ENCODE measurements at regions not wholly inside any gene's neighbourhood (a gene's known extent, or its start where the extent isn't known, plus 50 kb on each side); places are given as distances from the start of the nearest gene placed in this dataset.
"Not testable (repeated sequence)": the region's sequence is repeated elsewhere in the genome, so short reads cannot be mapped to it uniquely, and the experiment has no call there.

DNA sequence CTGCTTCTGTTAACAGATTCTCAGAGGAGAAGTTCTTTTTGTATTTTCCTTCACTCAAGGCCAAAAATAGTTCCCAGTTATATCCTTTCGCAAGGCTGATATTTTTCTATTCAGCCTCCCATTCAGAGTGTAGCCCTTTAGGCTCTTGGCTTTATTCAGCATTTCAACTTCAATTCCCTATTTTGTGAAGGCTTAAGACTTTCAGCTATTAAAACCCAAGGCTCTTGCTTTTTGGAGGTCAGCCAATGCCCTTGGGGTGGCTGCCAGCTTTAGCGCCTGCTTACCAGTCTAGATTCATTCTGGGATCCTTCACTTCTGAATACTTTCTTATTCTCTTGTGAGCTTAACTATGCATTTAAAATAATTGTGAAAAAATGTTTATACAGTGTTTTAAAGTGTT lies 57.3 kb upstream of the ADGRA3 start:
- H3K4me1 Mint-ChIP-seq: no peaks in the 10 kb centered on the region
- DNase-seq: no peak
- no peaks in the 10 kb centered on the region for H3K27me3 Mint-ChIP-seq
- no peak for ATAC-seq (ENCODE audit: low read depth in 2 of 2)
- H3K9me3 Mint-ChIP-seq: peaks cover 11 to 34% (median 22%) of the 10 kb centered on the region in 7 donors
- H3K27ac Mint-ChIP-seq: no peak overlapping the region
- H3K36me3 Mint-ChIP-seq: peaks cover 0 to 14% of the 10 kb centered on the region in 2 donors
- no peak overlapping the region for H3K4me3 Mint-ChIP-seq

DNA sequence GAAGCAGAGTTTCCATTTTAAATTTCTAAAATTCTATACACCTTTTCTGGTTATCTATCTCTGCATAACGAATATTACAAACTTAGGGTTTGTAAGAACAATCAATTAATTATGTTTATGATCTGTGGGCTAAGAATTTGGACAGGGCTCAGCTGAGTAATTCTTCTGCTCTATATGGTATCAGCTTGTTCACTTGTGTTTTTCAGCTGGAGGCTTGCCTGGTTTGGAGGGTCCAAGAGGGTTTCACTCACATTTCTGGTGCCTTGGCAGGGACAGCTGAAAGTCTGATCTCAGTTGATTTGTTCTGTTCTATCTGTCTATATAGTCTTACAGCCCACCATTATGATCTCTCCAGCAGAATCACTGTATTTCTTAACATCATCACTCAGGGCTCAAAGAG lies 57.8 kb upstream of the ADGRA3 start:
- peaks cover 11 to 30% (median 21%) of the 10 kb centered on the region in 7 donors for H3K9me3 Mint-ChIP-seq
- no peak for ATAC-seq (ENCODE audit: low read depth in 2 of 2)
- H3K36me3 Mint-ChIP-seq: peaks cover 0 to 14% of the 10 kb centered on the region in 2 donors
- no peak overlapping the region for H3K27ac Mint-ChIP-seq
- H3K27me3 Mint-ChIP-seq: no peaks in the 10 kb centered on the region
- no peaks in the 10 kb centered on the region for H3K4me1 Mint-ChIP-seq
- no peak for DNase-seq
- H3K4me3 Mint-ChIP-seq: no peak overlapping the region

DNA sequence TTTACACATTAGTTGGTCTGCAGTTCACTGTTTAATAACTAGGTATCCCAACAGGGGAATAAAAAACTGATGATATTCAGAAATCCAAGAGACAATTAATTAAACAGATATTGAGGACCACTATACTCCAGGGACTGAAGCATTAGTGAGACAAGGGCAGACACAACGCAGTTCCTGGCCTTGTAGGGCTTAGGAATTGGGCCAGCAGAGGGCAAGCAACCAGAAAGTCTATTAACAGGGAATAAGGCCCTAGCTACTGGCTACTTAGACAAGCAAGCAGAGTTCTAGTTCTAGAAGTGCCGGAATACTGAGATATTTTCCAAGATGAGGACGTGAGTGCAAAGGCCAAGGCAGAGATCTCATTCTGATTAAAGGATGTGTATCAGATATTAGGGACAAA lies 58.6 kb upstream of the ADGRA3 start:
- no peak for ATAC-seq (ENCODE audit: low read depth in 2 of 2)
- no peak for DNase-seq
- Mint-ChIP-seq H3K27ac (no peak overlapping the region), H3K36me3 (peaks cover 0 to 14% of the 10 kb centered on the region in 2 donors), H3K27me3 (no peaks in the 10 kb centered on the region), H3K9me3 (peaks cover 9 to 22% (median 14%) of the 10 kb centered on the region in 7 donors), H3K4me1 (no peaks in the 10 kb centered on the region), H3K4me3 (no peak overlapping the region)

DNA sequence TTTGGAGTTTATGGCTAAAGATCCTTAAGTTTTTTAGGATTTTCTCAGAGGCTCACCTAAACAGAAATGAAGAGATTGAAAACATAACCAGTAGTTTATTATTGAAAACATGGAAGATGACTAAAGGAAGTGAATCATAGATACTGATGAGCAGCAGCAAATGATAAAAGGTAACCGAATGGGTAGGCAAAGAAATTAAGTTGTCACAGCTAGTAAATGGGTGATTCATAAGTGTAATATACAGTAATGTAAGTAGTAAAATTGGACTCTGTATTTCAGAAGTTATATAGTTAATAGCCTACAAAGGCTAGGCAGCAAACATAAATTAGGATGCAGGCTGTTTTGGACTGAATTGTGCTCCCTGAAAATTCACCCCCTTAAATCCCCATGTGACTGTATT lies 59.0 kb upstream of the ADGRA3 start:
- ATAC-seq (ENCODE audit: low read depth in 2 of 2) (no peak), DNase-seq (no peak)
- Mint-ChIP-seq H3K27me3 (no peaks in the 10 kb centered on the region), H3K27ac (no peak overlapping the region), H3K36me3 (peaks cover 0 to 10% of the 10 kb centered on the region in 2 donors), H3K4me3 (no peak overlapping the region), H3K9me3 (peaks cover 9 to 18% (median 12%) of the 10 kb centered on the region in 7 donors), H3K4me1 (no peaks in the 10 kb centered on the region)

- ATAC-seq (ENCODE audit: low read depth in 2 of 2) (no peak), DNase-seq (no peak)
- no peak overlapping the region for H3K27ac Mint-ChIP-seq
- no peak overlapping the region for H3K4me3 Mint-ChIP-seq
- no peaks in the 10 kb centered on the region for H3K4me1 Mint-ChIP-seq
- no peaks in the 10 kb centered on the region for H3K36me3 Mint-ChIP-seq
- H3K27me3 Mint-ChIP-seq: no peaks in the 10 kb centered on the region
- H3K9me3 Mint-ChIP-seq: peaks cover 0 to 4% (median 0%) of the 10 kb centered on the region in 7 donors
These were observed 71.4 kb upstream of the ADGRA3 start for GRCh38 chr4:22587253-22587652.

DNA sequence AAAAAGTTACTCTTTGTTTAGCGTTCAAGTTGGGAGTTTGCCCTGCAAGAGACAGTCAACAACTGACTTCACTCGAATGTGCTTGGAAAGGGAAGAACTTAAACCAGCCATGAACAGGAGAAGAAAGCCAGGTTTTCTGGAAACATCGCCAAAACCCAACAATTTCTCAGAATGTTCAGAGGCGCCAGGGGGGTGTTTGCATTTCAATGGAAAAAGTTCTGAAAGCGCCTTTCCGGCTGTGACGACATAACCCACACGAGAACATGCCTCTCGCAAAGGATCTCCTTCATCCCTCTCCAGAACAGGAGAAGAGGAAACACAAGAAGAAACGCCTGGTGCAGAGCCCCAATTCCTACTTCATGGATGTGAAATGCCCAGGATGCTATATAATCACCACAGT lies 78.1 kb upstream of the ADGRA3 start:
- no peak overlapping the region for H3K4me3 Mint-ChIP-seq
- H3K9me3 Mint-ChIP-seq: peaks cover 0 to 4% (median 0%) of the 10 kb centered on the region in 7 donors
- H3K27ac Mint-ChIP-seq: no peak overlapping the region
- ATAC-seq (ENCODE audit: low read depth in 2 of 2): no peak
- H3K36me3 Mint-ChIP-seq: no peaks in the 10 kb centered on the region
- peaks cover 0 to 4% (median 0%) of the 10 kb centered on the region in 3 donors for H3K4me1 Mint-ChIP-seq
- no peaks in the 10 kb centered on the region for H3K27me3 Mint-ChIP-seq
- DNase-seq: no peak

DNA sequence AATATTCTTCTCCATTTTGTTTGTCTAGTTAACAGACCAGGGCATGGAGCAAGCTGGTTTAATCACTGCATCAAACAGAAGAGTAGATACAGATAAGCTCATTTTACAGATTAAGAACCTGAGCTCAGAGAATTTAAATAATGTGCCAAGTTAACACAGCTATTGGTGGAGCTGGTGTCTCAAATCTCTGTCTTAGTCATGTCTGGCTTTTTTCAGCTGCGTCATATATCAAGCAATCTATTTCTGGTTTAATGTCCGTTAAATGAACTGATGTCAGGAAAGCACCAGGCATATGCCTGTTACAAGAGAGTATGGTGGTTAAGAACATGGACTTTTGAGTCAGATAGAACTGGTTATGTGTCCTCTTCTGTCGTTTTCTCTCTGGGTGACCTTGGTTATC lies 79.8 kb upstream of the ADGRA3 start:
- no peaks in the 10 kb centered on the region for H3K9me3 Mint-ChIP-seq
- ATAC-seq (ENCODE audit: low read depth in 2 of 2): no peak
- H3K4me3 Mint-ChIP-seq: no peak overlapping the region
- no peaks in the 10 kb centered on the region for H3K27me3 Mint-ChIP-seq
- no peaks in the 10 kb centered on the region for H3K36me3 Mint-ChIP-seq
- no peak overlapping the region for H3K27ac Mint-ChIP-seq
- peaks cover 0 to 4% (median 0%) of the 10 kb centered on the region in 3 donors for H3K4me1 Mint-ChIP-seq
- no peak for DNase-seq

GRCh38 chr4:22596409-22596808 lies 80.5 kb upstream of the ADGRA3 start:
- H3K4me3 Mint-ChIP-seq: no peak overlapping the region
- no peaks in the 10 kb centered on the region for H3K9me3 Mint-ChIP-seq
- H3K36me3 Mint-ChIP-seq: no peaks in the 10 kb centered on the region
- no peak overlapping the region for H3K27ac Mint-ChIP-seq
- ATAC-seq (ENCODE audit: low read depth in 2 of 2) (no peak), DNase-seq (no peak)
- H3K27me3 Mint-ChIP-seq: no peaks in the 10 kb centered on the region
- H3K4me1 Mint-ChIP-seq: peaks cover 0 to 4% (median 0%) of the 10 kb centered on the region in 3 donors

GRCh38 chr4:22597471-22597870 lies 81.6 kb upstream of the ADGRA3 start:
- DNase-seq: no peak
- H3K4me1 Mint-ChIP-seq: peaks cover 0 to 4% (median 0%) of the 10 kb centered on the region in 3 donors
- peak overlapping the region in 1 of 6 donors; percentile 54 for H3K27ac Mint-ChIP-seq
- H3K27me3 Mint-ChIP-seq: no peaks in the 10 kb centered on the region
- peak overlapping the region in 1 of 8 donors; percentile 10 for H3K4me3 Mint-ChIP-seq
- H3K36me3 Mint-ChIP-seq: no peaks in the 10 kb centered on the region
- ATAC-seq (ENCODE audit: low read depth in 2 of 2): no peak
- H3K9me3 Mint-ChIP-seq: no peaks in the 10 kb centered on the region

- not testable (repeated sequence) for H3K36me3 Mint-ChIP-seq; H3K9me3 Mint-ChIP-seq; H3K27ac Mint-ChIP-seq; DNase-seq; H3K4me1 Mint-ChIP-seq; H3K4me3 Mint-ChIP-seq; ATAC-seq (ENCODE audit: low read depth in 2 of 2); H3K27me3 Mint-ChIP-seq
These were observed 82.5 kb upstream of the ADGRA3 start for GRCh38 chr4:22598113-22599047.

- H3K27ac Mint-ChIP-seq; H3K27me3 Mint-ChIP-seq; H3K9me3 Mint-ChIP-seq; ATAC-seq (ENCODE audit: low read depth in 2 of 2); H3K4me3 Mint-ChIP-seq; H3K4me1 Mint-ChIP-seq; H3K36me3 Mint-ChIP-seq; DNase-seq: not testable (repeated sequence)
These were observed 83.5 kb upstream of the ADGRA3 start for GRCh38 chr4:22599228-22599928.

DNA sequence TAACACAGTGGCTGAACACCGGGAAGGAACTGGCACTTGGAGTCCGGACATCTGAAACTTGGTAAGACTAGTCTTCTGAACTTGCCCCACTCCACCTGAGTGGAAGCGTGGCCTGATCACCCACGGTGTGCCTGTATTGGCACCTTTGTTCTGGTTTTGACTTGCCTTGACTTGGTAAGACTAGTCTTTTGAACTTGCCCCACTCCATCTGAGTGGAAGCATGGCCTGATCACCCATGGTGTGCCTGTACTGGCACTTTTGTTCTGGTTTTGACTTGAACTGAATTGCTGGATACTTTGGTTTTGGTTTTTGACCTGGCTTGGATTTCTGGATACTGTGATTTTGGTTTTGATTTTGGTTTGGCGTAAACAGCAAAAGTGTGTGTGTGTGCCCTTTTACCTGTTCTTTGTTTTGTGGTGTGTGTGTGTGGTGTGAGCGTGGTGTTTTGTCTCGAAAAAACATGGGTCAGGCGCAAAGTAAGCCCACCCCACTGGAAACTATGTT lies 84.1 kb upstream of the ADGRA3 start:
- not testable (repeated sequence) for H3K27me3 Mint-ChIP-seq; DNase-seq; ATAC-seq (ENCODE audit: low read depth in 2 of 2); H3K9me3 Mint-ChIP-seq; H3K4me1 Mint-ChIP-seq; H3K36me3 Mint-ChIP-seq; H3K4me3 Mint-ChIP-seq; H3K27ac Mint-ChIP-seq

- not testable (repeated sequence) for H3K9me3 Mint-ChIP-seq; DNase-seq; H3K27me3 Mint-ChIP-seq; H3K4me1 Mint-ChIP-seq; ATAC-seq (ENCODE audit: low read depth in 2 of 2); H3K36me3 Mint-ChIP-seq; H3K27ac Mint-ChIP-seq; H3K4me3 Mint-ChIP-seq
These were observed 85.8 kb upstream of the ADGRA3 start for GRCh38 chr4:22601638-22602037.

DNA sequence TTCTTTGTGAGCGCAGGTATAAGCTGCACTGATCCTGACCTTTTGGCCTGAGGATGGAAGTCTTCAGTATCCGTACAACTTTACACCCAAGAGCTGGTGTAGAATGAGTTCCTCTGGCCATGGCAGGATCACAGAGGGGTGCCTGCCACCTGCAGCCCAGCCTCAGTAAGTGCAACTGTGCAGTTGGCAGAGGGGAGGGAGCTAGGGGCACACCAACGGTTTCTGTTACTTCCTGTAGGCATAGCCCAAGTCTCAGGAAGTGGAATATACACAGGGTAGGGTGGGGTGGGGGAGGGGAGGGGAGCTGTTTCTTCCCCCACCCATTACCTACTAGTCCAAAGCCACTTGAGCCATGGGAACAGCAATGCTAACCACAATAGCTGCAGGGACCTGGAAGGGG lies 85.4 kb upstream of the GBA3 start:
- peak overlapping the region in 1 of 6 donors; percentile 22 for H3K27ac Mint-ChIP-seq
- no peaks in the 10 kb centered on the region for H3K27me3 Mint-ChIP-seq
- ATAC-seq (ENCODE audit: low read depth in 2 of 2): peak in 1 of 2 donors; percentile 61
- no peak overlapping the region for H3K4me3 Mint-ChIP-seq
- H3K9me3 Mint-ChIP-seq: no peaks in the 10 kb centered on the region
- peak; percentile 1 for DNase-seq
- H3K4me1 Mint-ChIP-seq: no peaks in the 10 kb centered on the region
- H3K36me3 Mint-ChIP-seq: no peaks in the 10 kb centered on the region

Measured in naive B cell (primary cell).